ENCODE measurements at regions not wholly inside any gene's neighbourhood (a gene's known extent, or its start where the extent isn't known, plus 50 kb on each side); places are given as distances from the start of the nearest gene placed in this dataset.

GRCh38 chr16:54359081-54359480 lies 72.5 kb upstream of the IRX3 start:
- ATAC-seq (no peak), FAIRE-seq (no peak), DNase-seq (ENCODE audit: low read depth in 1 of 2, low spot score in 1 of 2) (no peak)
- no peak overlapping the region for H3K4me3 ChIP-seq
- CTCF ChIA-PET: interaction anchor here (0.8 kb wide), 1 partner anchor 10 kb away, joined by 3 read pairs; no protein-coding TSS in a partner anchor
- POLR2A ChIA-PET: no interaction called here
- no peak overlapping the region for H3K27ac ChIP-seq
- peaks cover 9% of the 10 kb centered on the region; the same call in 1 of the 3 replicates for H3K9me3 ChIP-seq
- no peak overlapping the region for H3K4me2 ChIP-seq
- TF ChIP-seq KDM5A (IDR thresholded peaks at IDR 0.05) (no peak), FOXS1 (CRISPR knock-in tag; IDR thresholded peaks at IDR 0.05) (no peak), NR3C1 (IDR thresholded peaks at IDR 0.05) (no peak)
- WGBS (ENCODE audit: missing lambda C conversion rate): 62% methylated on average over 9 of the region's 9 CpGs
- no peaks in the 10 kb centered on the region for H3K4me1 ChIP-seq

GRCh38 chr16:54356391-54356790 lies 69.8 kb upstream of the IRX3 start:
- FAIRE-seq: no peak
- TF ChIP-seq HDAC2 (IDR thresholded peaks at IDR 0.05) (no peak), TP53 (CRISPR knock-in tag; IDR thresholded peaks at IDR 0.05) (no peak), POLR2A (IDR thresholded peaks at IDR 0.05; ENCODE audit: low read length) (no peak), PHF8 (IDR thresholded peaks at IDR 0.05; ENCODE audit: borderline replicate concordance, low read depth) (no peak), ZSCAN20 (CRISPR knock-in tag; IDR thresholded peaks at IDR 0.05) (no peak), RFX5 (IDR thresholded peaks at IDR 0.05) (no peak), CTCF (IDR thresholded peaks at IDR 0.05) (no peak), EHF (CRISPR knock-in tag; IDR thresholded peaks at IDR 0.05) (no peak), BHLHE40 (IDR thresholded peaks at IDR 0.05; ENCODE audit: low read depth, low read length) (no peak), NR3C1 (IDR thresholded peaks at IDR 0.05) (no peak), HOXB13 (CRISPR knock-in tag; IDR thresholded peaks at IDR 0.05; ENCODE audit: low read depth) (no peak), ZFP36 (IDR thresholded peaks at IDR 0.05; ENCODE audit: borderline replicate concordance, partially characterized antibody) (no peak), FOSB (CRISPR knock-in tag; IDR thresholded peaks at IDR 0.05) (no peak), KDM5A (IDR thresholded peaks at IDR 0.05) (no peak), SREBF2 (IDR thresholded peaks at IDR 0.05) (no peak), MYC (IDR thresholded peaks at IDR 0.05; ENCODE audit: borderline replicate concordance, low read length) (no peak), REST (IDR thresholded peaks at IDR 0.05) (no peak), POLR2AphosphoS2 (conservative IDR thresholded peaks at IDR 0.05; ENCODE audit: low read length) (no peak), EHMT2 (IDR thresholded peaks at IDR 0.05; ENCODE audit: low read depth) (no peak)
- ATAC-seq: no peak
- H3K9me3 ChIP-seq: peaks cover 9% of the 10 kb centered on the region; the same call in 1 of the 3 replicates
- CTCF ChIA-PET: interaction anchor here (1.5 kb wide), 1 partner anchor 8 kb away, joined by 4 read pairs; no protein-coding TSS in a partner anchor
- H3K27ac ChIP-seq: no peak overlapping the region
- 0% methylated on average over 1 of the region's 1 CpG for WGBS (ENCODE audit: missing lambda C conversion rate)
- H3K4me2 ChIP-seq: no peak overlapping the region
- POLR2A ChIA-PET: interaction anchor here (0.5 kb wide), 1 partner anchor 10 kb away, joined by 3 read pairs; no protein-coding TSS in a partner anchor
- no peak overlapping the region for H3K4me3 ChIP-seq
- H3K4me1 ChIP-seq: no peaks in the 10 kb centered on the region
- DNase-seq (ENCODE audit: low read depth in 1 of 2, low spot score in 1 of 2): no peak

GRCh38 chr16:54355251-54355650 lies 68.7 kb upstream of the IRX3 start:
- H3K27ac ChIP-seq: no peak overlapping the region
- no peak for FAIRE-seq
- H3K4me2 ChIP-seq: no peak overlapping the region
- WGBS (ENCODE audit: missing lambda C conversion rate): 19% methylated on average over 1 of the region's 1 CpG
- CTCF ChIA-PET: no interaction called here
- ATAC-seq: no peak
- H3K4me1 ChIP-seq: no peaks in the 10 kb centered on the region
- no peak for DNase-seq (ENCODE audit: low read depth in 1 of 2, low spot score in 1 of 2)
- H3K9me3 ChIP-seq: peaks cover 9% of the 10 kb centered on the region; the same call in 1 of the 3 replicates
- H3K4me3 ChIP-seq: no peak overlapping the region
- POLR2A ChIA-PET: no interaction called here
- TF ChIP-seq USF2 (IDR thresholded peaks at IDR 0.05) (no peak), E2F6 (IDR thresholded peaks at IDR 0.05; ENCODE audit: borderline replicate concordance, low read depth) (no peak), POLR2AphosphoS2 (conservative IDR thresholded peaks at IDR 0.05; ENCODE audit: low read length) (no peak), HES2 (IDR thresholded peaks at IDR 0.05) (no peak), GATA3 (IDR thresholded peaks at IDR 0.05; ENCODE audit: borderline replicate concordance) (no peak), RFX5 (IDR thresholded peaks at IDR 0.05) (no peak), HOXA7 (CRISPR knock-in tag; IDR thresholded peaks at IDR 0.05) (no peak), BCL3 (IDR thresholded peaks at IDR 0.05) (no peak), MYC (IDR thresholded peaks at IDR 0.05; ENCODE audit: borderline replicate concordance, low read length) (no peak), TFCP2L1 (CRISPR knock-in tag; IDR thresholded peaks at IDR 0.05) (no peak), NR3C1 (IDR thresholded peaks at IDR 0.05) (no peak), EHMT2 (IDR thresholded peaks at IDR 0.05; ENCODE audit: low read depth) (no peak)

Data from A549 (cell line).